ENCODE measurements at regions not wholly inside any gene's neighbourhood (a gene's known extent, or its start where the extent isn't known, plus 50 kb on each side); places are given as distances from the start of the nearest gene placed in this dataset.
"Not testable (repeated sequence)": the region's sequence is repeated elsewhere in the genome, so short reads cannot be mapped to it uniquely, and the experiment has no call there.

GRCh38 chr4:72767618-72768302, 198.7 kb upstream of the ADAMTS3 start:
- H3K4me3 ChIP-seq (ENCODE audit: low read length in 3 of 3), result no peak overlapping the region
- no peaks in the 10 kb centered on the region for H3K4me1 ChIP-seq (ENCODE audit: control insufficient read depth in 3 of 3, insufficient read depth in 3 of 3, low read length in 3 of 3)
- no peaks in the 10 kb centered on the region for H3K27me3 ChIP-seq (ENCODE audit: control insufficient read depth in 3 of 3, insufficient read depth in 3 of 3, low read length in 3 of 3)
- peak overlapping the region; percentile 50 for H3K27ac ChIP-seq (ENCODE audit: low read depth, low read length)
- H3K36me3 ChIP-seq (ENCODE audit: control insufficient read depth in 3 of 3, insufficient read depth in 3 of 3, low read length in 3 of 3), result no peaks in the 10 kb centered on the region
- H3K9ac ChIP-seq (ENCODE audit: low read depth in 1 of 3, low read length in 3 of 3), result no peak overlapping the region
- H3K9me3 ChIP-seq (ENCODE audit: control insufficient read depth in 3 of 3, low read length in 3 of 3), result no peaks in the 10 kb centered on the region

- H3K27me3 ChIP-seq (ENCODE audit: control insufficient read depth in 3 of 3, insufficient read depth in 3 of 3, low read length in 3 of 3); H3K9me3 ChIP-seq (ENCODE audit: control insufficient read depth in 3 of 3, low read length in 3 of 3); H3K4me3 ChIP-seq (ENCODE audit: low read length in 3 of 3); H3K9ac ChIP-seq (ENCODE audit: low read depth in 1 of 3, low read length in 3 of 3); H3K27ac ChIP-seq (ENCODE audit: low read depth, low read length); H3K4me1 ChIP-seq (ENCODE audit: control insufficient read depth in 3 of 3, insufficient read depth in 3 of 3, low read length in 3 of 3); H3K36me3 ChIP-seq (ENCODE audit: control insufficient read depth in 3 of 3, insufficient read depth in 3 of 3, low read length in 3 of 3): not testable (repeated sequence)
These were observed 196.8 kb upstream of the ADAMTS3 start for GRCh38 chr4:72765788-72766187.

GRCh38 chr4:72761368-72762038, 192.5 kb upstream of the ADAMTS3 start:
- Histone ChIP-seq H3K27ac (ENCODE audit: low read depth, low read length) (no peak overlapping the region), H3K9me3 (ENCODE audit: control insufficient read depth in 3 of 3, low read length in 3 of 3) (no peaks in the 10 kb centered on the region), H3K27me3 (ENCODE audit: control insufficient read depth in 3 of 3, insufficient read depth in 3 of 3, low read length in 3 of 3) (no peaks in the 10 kb centered on the region), H3K4me3 (ENCODE audit: low read length in 3 of 3) (no peak overlapping the region), H3K9ac (ENCODE audit: low read depth in 1 of 3, low read length in 3 of 3) (no peak overlapping the region), H3K36me3 (ENCODE audit: control insufficient read depth in 3 of 3, insufficient read depth in 3 of 3, low read length in 3 of 3) (no peaks in the 10 kb centered on the region), H3K4me1 (ENCODE audit: control insufficient read depth in 3 of 3, insufficient read depth in 3 of 3, low read length in 3 of 3) (no peaks in the 10 kb centered on the region)

GRCh38 chr4:72753414-72753813, 184.4 kb upstream of the ADAMTS3 start:
- H3K27me3 ChIP-seq (ENCODE audit: control insufficient read depth in 3 of 3, insufficient read depth in 3 of 3, low read length in 3 of 3); H3K4me3 ChIP-seq (ENCODE audit: low read length in 3 of 3); H3K9ac ChIP-seq (ENCODE audit: low read depth in 1 of 3, low read length in 3 of 3); H3K4me1 ChIP-seq (ENCODE audit: control insufficient read depth in 3 of 3, insufficient read depth in 3 of 3, low read length in 3 of 3); H3K36me3 ChIP-seq (ENCODE audit: control insufficient read depth in 3 of 3, insufficient read depth in 3 of 3, low read length in 3 of 3); H3K9me3 ChIP-seq (ENCODE audit: control insufficient read depth in 3 of 3, low read length in 3 of 3); H3K27ac ChIP-seq (ENCODE audit: low read depth, low read length): not testable (repeated sequence)

GRCh38 chr4:72744103-72744725, 175.2 kb upstream of the ADAMTS3 start:
- Histone ChIP-seq H3K4me3 (ENCODE audit: low read length in 3 of 3) (no peak overlapping the region), H3K4me1 (ENCODE audit: control insufficient read depth in 3 of 3, insufficient read depth in 3 of 3, low read length in 3 of 3) (no peaks in the 10 kb centered on the region), H3K9ac (ENCODE audit: low read depth in 1 of 3, low read length in 3 of 3) (no peak overlapping the region), H3K27me3 (ENCODE audit: control insufficient read depth in 3 of 3, insufficient read depth in 3 of 3, low read length in 3 of 3) (no peaks in the 10 kb centered on the region), H3K36me3 (ENCODE audit: control insufficient read depth in 3 of 3, insufficient read depth in 3 of 3, low read length in 3 of 3) (no peaks in the 10 kb centered on the region), H3K27ac (ENCODE audit: low read depth, low read length) (no peak overlapping the region), H3K9me3 (ENCODE audit: control insufficient read depth in 3 of 3, low read length in 3 of 3) (no peaks in the 10 kb centered on the region)

DNA sequence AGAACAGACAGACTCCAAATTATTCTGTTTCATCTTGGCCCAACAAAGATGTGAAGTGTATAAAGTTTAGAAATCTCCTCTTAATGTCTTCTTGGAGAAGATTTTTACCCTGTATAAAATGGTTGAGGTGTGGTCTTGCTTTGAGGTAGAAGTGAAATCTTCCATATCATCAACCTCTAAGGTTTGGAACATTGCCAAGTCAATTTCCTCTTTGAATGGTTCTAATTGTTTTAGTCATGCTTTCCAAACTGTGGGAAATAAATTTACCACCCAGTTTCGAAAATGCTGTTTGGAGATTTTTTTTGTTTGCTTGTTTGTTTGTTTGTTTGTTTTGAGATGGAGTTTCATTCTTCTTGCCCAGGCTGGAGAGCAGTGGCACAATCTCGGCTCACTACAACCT, 174.1 kb upstream of the ADAMTS3 start:
- no peaks in the 10 kb centered on the region for H3K27me3 ChIP-seq (ENCODE audit: control insufficient read depth in 3 of 3, insufficient read depth in 3 of 3, low read length in 3 of 3)
- no peaks in the 10 kb centered on the region for H3K9me3 ChIP-seq (ENCODE audit: control insufficient read depth in 3 of 3, low read length in 3 of 3)
- no peaks in the 10 kb centered on the region for H3K36me3 ChIP-seq (ENCODE audit: control insufficient read depth in 3 of 3, insufficient read depth in 3 of 3, low read length in 3 of 3)
- no peak overlapping the region for H3K4me3 ChIP-seq (ENCODE audit: low read length in 3 of 3)
- H3K9ac ChIP-seq (ENCODE audit: low read depth in 1 of 3, low read length in 3 of 3), result no peak overlapping the region
- no peaks in the 10 kb centered on the region for H3K4me1 ChIP-seq (ENCODE audit: control insufficient read depth in 3 of 3, insufficient read depth in 3 of 3, low read length in 3 of 3)
- no peak overlapping the region for H3K27ac ChIP-seq (ENCODE audit: low read depth, low read length)

DNA sequence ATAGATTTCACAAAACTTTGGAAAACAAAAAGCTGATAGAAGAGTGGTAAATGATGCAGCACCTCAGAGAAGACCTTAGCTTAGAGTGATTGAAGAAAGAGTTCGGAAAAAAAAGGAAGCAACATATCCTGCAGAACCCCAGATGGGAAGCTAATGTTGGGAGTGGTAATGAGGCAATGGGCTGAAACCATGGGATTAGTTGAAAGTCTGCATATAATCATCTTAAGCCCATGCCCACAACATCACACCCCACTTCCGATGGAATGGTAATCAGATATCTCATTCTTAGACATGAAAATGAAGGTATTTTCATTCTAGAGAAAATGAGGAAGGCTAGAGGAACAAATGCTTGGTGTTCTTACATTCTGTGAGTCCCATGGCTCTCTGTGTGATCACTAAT, 146.3 kb upstream of the ADAMTS3 start:
- H3K9me3 ChIP-seq (ENCODE audit: control insufficient read depth in 3 of 3, low read length in 3 of 3), result no peaks in the 10 kb centered on the region
- H3K36me3 ChIP-seq (ENCODE audit: control insufficient read depth in 3 of 3, insufficient read depth in 3 of 3, low read length in 3 of 3), result no peaks in the 10 kb centered on the region

DNA sequence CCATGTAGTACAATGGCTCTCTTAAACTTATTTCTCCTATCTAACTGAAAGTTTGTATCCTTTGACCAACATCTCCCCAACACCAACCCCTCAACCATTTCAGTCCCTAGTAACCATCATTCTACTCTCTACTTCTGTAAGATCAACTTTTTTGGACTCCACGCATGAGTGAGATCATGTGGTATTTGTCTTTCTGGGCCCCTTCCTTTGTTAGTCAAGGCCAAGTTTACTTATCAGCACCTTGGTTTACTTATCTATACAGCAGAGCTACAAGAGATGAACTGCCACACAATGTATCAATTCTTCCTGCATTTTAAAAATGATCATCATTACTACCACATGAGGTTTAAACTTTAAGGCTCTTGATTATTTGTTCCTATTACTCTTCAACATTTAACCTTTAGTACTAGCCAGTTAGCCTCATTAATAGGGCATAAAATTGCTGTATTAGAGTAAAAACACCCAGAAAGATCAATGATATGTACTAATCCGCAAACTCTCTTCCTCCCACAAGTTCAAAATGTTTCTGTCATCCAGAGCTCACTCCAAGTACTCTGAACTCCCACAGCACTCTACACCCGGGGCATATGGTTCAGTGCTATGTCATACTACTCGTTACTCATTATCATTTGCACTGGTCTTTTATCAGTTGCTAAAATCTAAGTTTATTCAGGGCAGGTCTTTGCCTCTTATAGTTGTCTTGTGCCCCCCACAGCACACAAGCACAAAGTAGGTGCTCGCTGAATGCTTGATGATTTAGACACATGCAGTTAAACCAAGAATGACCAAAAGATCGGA, 145.7 kb upstream of the ADAMTS3 start:
- Histone ChIP-seq H3K27ac (ENCODE audit: low read depth, low read length) (no peak overlapping the region), H3K9me3 (ENCODE audit: control insufficient read depth in 3 of 3, low read length in 3 of 3) (no peaks in the 10 kb centered on the region), H3K4me3 (ENCODE audit: low read length in 3 of 3) (no peak overlapping the region), H3K27me3 (ENCODE audit: control insufficient read depth in 3 of 3, insufficient read depth in 3 of 3, low read length in 3 of 3) (peaks cover 0 to 3% (median 0%) of the 10 kb centered on the region in 3 donors), H3K9ac (ENCODE audit: low read depth in 1 of 3, low read length in 3 of 3) (no peak overlapping the region), H3K4me1 (ENCODE audit: control insufficient read depth in 3 of 3, insufficient read depth in 3 of 3, low read length in 3 of 3) (no peaks in the 10 kb centered on the region), H3K36me3 (ENCODE audit: control insufficient read depth in 3 of 3, insufficient read depth in 3 of 3, low read length in 3 of 3) (no peaks in the 10 kb centered on the region)

More for the DNA sequence above, 146.3 kb upstream of the ADAMTS3 start:
- H3K4me1 ChIP-seq (ENCODE audit: control insufficient read depth in 3 of 3, insufficient read depth in 3 of 3, low read length in 3 of 3), result no peaks in the 10 kb centered on the region
- H3K9ac ChIP-seq (ENCODE audit: low read depth in 1 of 3, low read length in 3 of 3), result no peak overlapping the region
- H3K27ac ChIP-seq (ENCODE audit: low read depth, low read length), result no peak overlapping the region
- peaks cover 0 to 3% (median 0%) of the 10 kb centered on the region in 3 donors for H3K27me3 ChIP-seq (ENCODE audit: control insufficient read depth in 3 of 3, insufficient read depth in 3 of 3, low read length in 3 of 3)
- H3K4me3 ChIP-seq (ENCODE audit: low read length in 3 of 3), result no peak overlapping the region

DNA sequence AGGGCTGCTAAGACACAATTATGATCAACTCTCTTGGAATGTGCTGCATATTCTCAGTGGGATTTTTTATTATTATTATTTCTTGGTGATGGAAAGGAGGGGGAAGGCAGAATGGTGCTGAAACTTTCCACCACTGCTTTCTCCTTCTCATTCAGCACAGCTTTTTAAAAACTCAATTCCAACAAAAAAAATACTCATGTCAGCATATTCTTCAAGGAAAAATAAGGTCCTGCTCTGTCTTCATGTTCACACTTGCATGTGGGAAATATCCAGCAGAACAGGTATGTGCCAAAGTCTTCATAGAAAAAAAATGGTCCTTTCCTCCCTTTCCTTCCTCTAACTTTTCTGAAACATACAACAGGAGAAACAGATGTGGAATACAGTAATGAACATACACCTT, 144.0 kb upstream of the ADAMTS3 start:
- Histone ChIP-seq H3K36me3 (ENCODE audit: control insufficient read depth in 3 of 3, insufficient read depth in 3 of 3, low read length in 3 of 3) (no peaks in the 10 kb centered on the region), H3K27ac (ENCODE audit: low read depth, low read length) (no peak overlapping the region), H3K9me3 (ENCODE audit: control insufficient read depth in 3 of 3, low read length in 3 of 3) (no peaks in the 10 kb centered on the region), H3K4me3 (ENCODE audit: low read length in 3 of 3) (no peak overlapping the region), H3K9ac (ENCODE audit: low read depth in 1 of 3, low read length in 3 of 3) (no peak overlapping the region), H3K27me3 (ENCODE audit: control insufficient read depth in 3 of 3, insufficient read depth in 3 of 3, low read length in 3 of 3) (peaks cover 0 to 3% (median 0%) of the 10 kb centered on the region in 3 donors), H3K4me1 (ENCODE audit: control insufficient read depth in 3 of 3, insufficient read depth in 3 of 3, low read length in 3 of 3) (no peaks in the 10 kb centered on the region)

DNA sequence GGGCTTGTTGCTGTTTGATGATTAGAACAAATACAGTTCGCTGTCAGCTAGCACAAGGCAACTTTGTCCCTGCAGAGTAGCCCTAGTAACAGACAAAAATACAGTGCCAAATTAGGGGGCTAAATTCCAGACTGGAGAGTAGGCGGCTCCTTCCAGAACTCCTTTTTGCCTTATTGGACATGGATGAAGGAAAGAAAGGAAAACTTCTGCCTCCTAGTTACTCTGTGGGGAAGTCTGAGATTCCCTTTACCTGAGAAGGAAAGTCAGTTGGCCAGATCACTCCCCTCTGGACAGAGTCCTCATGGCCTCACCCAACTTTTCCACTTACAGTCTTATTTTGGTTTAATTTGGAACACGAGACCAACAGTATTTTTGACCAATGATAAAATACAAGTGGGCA, 140.5 kb upstream of the ADAMTS3 start:
- H3K9ac ChIP-seq (ENCODE audit: low read depth in 1 of 3, low read length in 3 of 3), result no peak overlapping the region
- H3K27me3 ChIP-seq (ENCODE audit: control insufficient read depth in 3 of 3, insufficient read depth in 3 of 3, low read length in 3 of 3), result no peaks in the 10 kb centered on the region
- H3K4me1 ChIP-seq (ENCODE audit: control insufficient read depth in 3 of 3, insufficient read depth in 3 of 3, low read length in 3 of 3), result no peaks in the 10 kb centered on the region
- no peaks in the 10 kb centered on the region for H3K36me3 ChIP-seq (ENCODE audit: control insufficient read depth in 3 of 3, insufficient read depth in 3 of 3, low read length in 3 of 3)
- no peak overlapping the region for H3K27ac ChIP-seq (ENCODE audit: low read depth, low read length)
- no peaks in the 10 kb centered on the region for H3K9me3 ChIP-seq (ENCODE audit: control insufficient read depth in 3 of 3, low read length in 3 of 3)
- H3K4me3 ChIP-seq (ENCODE audit: low read length in 3 of 3), result no peak overlapping the region

Data from skeletal muscle tissue (tissue), 3 donors.